Neural progenitor cell (in vitro differentiated cells): ENCODE measurements at regions not wholly inside any gene's neighbourhood (a gene's known extent, or its start where the extent isn't known, plus 50 kb on each side); places are given as distances from the start of the nearest gene placed in this dataset.

Source experiments
- EZH2 ChIP-seq: fragments of 200-600 bp; sonication (generic); IDR thresholded peaks from 2 replicates; pipeline ENCODE4 v1.6.1; 2017; ENCODE audit warnings: antibody characterized with exemption, mild to moderate bottlenecking, moderate library complexity
- EZH2phosphoT487 ChIP-seq: fragments of 200-600 bp; sonication (generic); IDR thresholded peaks from 2 replicates; pipeline ENCODE4 v1.6.1; 2017; ENCODE audit warnings: antibody characterized with exemption
- TF ChIP-seq, protein P1 (sequence below): fragments of 200-600 bp; sonication (generic); IDR thresholded peaks from 2 replicates; pipeline ENCODE4 v1.5.1; 2017; ENCODE audit warnings: antibody characterized with exemption, mild to moderate bottlenecking

DNA sequence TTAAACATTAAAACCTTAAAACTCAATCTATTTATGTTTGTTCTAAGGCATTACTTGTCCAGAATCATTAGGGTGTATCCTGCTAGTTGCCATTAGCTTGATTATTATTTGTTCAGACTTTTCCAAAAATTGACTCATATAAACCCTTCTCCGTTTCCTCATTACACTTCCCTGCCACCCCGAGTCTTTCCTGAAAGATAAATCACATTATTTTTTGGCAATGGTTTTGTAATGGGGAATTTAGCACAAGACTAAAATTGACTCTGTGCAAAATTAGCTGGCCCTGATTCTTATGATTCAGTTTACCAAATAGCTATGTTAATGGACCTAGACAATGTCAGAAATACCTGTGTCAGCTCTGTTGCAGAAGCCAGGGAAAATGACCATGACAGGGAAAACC is 112.2 kb upstream of the NT5C1B start:
- TF ChIP-seq, protein P1, sequence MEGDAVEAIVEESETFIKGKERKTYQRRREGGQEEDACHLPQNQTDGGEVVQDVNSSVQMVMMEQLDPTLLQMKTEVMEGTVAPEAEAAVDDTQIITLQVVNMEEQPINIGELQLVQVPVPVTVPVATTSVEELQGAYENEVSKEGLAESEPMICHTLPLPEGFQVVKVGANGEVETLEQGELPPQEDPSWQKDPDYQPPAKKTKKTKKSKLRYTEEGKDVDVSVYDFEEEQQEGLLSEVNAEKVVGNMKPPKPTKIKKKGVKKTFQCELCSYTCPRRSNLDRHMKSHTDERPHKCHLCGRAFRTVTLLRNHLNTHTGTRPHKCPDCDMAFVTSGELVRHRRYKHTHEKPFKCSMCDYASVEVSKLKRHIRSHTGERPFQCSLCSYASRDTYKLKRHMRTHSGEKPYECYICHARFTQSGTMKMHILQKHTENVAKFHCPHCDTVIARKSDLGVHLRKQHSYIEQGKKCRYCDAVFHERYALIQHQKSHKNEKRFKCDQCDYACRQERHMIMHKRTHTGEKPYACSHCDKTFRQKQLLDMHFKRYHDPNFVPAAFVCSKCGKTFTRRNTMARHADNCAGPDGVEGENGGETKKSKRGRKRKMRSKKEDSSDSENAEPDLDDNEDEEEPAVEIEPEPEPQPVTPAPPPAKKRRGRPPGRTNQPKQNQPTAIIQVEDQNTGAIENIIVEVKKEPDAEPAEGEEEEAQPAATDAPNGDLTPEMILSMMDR: no peak
- no peak for TF ChIP-seq EZH2
- TF ChIP-seq EZH2phosphoT487: no peak
